Right ventricle myocardium inferior (tissue), 1 donor: ENCODE measurements at regions not wholly inside any gene's neighbourhood (a gene's known extent, or its start where the extent isn't known, plus 50 kb on each side); places are given as distances from the start of the nearest gene placed in this dataset.

Source experiments
- ATAC-seq: fragments of 200-7000 bp; cut with Tn5 transposase; one replicate; pipeline ENCODE4 v1.9.1; 2020; ENCODE audit warnings: mild to moderate bottlenecking, moderate library complexity
- DNase-seq: peaks from one replicate; pipeline ENCODE4 v3.0.0; 2021; ENCODE audit errors: missing footprints
- intact Hi-C: fragments of 100-400 bp; cut with DNase I; formaldehyde crosslinking; loops from one replicate; pipeline ENCODE4 v1.11.0; 2022
- donor health status: DM: no; HTN: yes; CAD: no; lungs with severe emphysema.

DNA sequence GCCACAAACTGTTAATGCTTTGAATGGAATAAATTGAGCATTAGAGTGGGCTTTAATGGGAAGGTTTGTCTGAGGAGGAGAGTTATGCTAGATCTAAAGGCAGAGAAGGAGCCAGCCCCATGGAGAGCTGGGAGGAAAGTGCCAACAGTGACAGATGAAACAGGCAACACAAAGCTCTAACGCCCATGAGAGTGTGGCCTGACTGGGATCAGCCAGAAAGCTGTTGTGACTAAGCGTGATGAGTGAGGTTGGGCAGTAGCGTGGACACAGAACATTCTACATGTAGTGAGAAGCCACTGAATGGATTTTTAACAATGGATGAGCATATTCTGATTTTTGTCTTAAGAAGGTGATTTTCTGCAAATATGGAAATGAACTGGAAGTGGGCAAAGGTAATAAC is 185.3 kb upstream of the SIX2 start:
- no peak for DNase-seq
- intact Hi-C loops = no loop called here

DNA sequence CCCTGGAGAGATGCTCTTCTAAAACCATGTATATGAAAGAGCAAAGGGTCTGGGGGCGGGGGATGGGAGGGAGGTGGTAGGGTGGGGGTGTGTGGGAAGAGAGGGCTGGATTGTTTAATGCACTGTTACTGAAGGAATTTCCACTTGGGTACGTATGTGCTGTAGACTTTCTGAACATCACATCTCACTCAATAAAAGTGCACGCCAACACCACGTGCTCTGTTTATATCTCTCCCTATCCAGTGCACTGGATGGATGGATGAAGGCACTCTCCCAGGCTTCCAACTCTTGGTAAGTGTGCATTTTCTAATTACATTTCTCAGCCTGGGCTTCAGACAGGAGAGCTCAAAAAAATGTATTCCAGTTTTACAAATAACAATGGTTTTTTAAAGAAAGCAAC is 184.3 kb upstream of the SIX2 start:
- ATAC-seq (no peak), DNase-seq (no peak)
- intact Hi-C loops = no loop called here

More for the DNA sequence above, 185.3 kb upstream of the SIX2 start:
- no peak for ATAC-seq

DNA sequence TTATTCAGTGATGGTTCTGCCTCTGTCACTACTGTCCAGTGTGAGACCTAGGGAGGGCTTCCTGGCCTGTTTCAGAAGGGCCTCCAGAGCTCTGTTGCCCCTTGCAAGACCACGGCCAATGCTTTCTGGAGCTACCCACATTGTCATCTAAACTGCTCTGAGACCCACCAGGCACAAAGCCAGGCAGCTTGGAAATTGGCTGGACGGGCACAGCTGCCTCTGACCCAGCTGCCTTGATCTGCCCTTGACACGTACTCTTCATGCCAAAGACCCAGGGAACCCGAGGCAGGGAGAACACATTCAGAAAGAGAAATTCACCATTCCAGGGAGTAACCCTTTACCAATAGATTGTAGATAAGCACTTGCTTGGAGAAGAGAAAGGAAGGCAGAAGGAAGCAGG is 183.7 kb upstream of the SIX2 start:
- ATAC-seq (no peak), DNase-seq (no peak)
- intact Hi-C loops = no loop called here

DNA sequence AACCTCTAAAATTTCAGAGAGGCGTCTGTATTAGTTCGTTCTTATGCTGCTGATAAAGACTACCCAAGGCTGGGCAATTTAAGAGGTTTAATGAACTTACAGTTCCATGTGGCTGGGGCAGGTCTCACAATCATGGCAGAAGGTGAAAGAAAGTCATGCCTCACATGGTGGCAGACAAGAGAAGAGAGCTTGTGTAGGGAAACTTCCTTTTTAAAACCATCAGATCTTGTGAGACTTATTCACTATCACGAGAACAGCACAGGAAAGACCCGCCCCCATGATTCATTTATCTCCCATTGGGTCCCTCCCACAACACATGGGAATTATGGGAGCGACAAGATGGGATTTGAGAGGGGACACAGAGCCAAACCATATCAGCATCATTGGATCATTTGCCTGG is 183.2 kb upstream of the SIX2 start:
- no peak for ATAC-seq
- intact Hi-C loops = no loop called here
- DNase-seq = no peak

DNA sequence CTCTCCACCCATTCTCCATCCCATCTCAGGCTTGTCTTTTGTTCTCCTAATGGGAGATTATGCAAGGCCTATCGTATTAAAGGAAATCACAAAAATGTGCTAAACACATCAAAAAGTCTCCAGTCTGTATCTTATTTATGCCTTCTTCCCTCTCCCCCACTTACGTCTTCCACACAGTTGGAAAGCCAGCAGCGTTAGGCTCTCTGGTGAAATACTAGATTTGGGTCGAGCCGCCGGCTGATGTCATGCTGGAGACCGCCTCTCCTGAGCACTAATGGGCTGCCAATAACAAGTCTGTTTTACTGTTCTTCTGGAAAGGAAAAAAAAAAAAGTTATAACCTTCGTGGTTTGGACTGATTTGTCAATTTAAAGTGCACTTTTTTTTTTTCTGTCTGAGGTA is 182.7 kb upstream of the SIX2 start:
- DNase-seq = peak; percentile 83
- ATAC-seq = peak; percentile 93
- intact Hi-C loops = no loop called here

DNA sequence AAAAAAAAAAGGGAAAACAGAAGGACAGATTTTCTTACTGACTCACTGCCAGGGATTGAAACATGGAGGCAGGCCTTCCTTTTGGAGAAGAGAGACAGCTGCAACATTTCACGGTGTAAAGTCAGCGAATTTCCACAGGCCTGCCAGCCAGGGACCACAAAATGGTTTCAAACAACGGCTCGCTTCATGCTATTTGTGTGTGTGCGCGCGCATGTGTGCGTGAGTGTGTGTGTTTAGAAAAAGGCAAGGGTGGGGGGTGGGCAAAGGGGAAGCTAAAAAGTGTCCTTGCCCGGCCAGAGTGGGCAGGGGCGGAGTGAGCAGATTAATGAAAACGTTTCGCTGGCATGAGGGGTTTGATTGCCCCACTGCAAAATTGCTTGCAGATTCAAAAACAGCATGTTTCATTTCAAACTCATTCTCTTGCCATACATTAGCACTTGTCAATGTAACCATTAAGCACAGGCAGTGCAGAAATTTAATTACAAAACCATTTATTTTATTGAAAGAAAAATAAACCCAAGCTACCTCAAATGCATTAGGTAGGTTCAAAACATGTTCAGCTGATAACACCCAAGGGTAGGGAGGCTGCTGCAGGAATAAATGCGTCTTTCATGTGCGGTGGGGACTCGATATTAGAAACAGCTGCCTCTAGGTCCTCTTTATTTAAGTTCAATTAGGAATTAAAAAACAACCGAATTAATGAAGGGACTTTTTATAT is 182.1 kb upstream of the SIX2 start:
- DNase-seq = no peak
- no peak for ATAC-seq
- intact Hi-C loops = no loop called here

DNA sequence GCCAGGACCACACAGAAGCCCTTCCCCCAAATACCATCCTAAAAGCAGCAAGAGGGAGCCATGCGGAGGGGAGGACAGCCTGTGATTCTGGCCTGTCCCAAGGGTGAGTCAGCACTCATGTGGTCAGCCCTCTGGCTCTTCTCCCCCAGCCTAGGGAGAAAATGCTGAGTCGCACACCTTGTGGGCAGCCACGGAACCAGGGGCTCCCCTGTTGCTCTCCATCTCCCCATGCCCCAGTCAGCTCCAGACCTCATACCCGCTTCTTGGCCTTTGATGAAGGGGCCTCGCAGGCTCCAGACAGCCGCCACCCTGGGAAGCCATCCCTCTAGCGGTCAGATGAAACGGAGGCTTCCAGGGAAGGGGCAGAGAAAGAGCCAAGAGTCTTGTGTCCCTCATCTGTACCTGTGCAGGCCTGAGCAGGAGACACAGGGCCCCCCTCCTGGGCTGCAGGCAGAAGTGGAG is 181.3 kb upstream of the SIX2 start:
- intact Hi-C loops = no loop called here
- ATAC-seq (no peak), DNase-seq (no peak)

DNA sequence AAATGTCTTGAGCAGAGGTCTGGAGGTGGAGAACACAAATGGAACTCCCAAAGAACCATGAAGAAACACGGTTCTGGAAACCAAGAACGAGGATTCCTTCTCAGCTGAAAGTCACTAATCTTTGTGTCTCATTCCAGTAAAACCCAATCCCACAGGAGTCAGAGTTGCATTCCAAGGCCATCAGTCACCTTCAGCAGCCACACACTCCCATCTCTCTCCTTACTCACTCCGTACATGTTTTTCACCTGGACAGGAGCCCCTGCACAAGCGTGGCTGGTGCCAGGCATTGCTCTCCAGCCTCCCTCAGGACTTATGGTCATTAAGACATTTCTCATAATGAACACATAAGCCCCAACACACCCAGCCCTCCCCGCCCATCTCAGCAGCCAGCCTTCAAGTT is 175.4 kb upstream of the SIX2 start:
- ATAC-seq (no peak), DNase-seq (no peak)

DNA sequence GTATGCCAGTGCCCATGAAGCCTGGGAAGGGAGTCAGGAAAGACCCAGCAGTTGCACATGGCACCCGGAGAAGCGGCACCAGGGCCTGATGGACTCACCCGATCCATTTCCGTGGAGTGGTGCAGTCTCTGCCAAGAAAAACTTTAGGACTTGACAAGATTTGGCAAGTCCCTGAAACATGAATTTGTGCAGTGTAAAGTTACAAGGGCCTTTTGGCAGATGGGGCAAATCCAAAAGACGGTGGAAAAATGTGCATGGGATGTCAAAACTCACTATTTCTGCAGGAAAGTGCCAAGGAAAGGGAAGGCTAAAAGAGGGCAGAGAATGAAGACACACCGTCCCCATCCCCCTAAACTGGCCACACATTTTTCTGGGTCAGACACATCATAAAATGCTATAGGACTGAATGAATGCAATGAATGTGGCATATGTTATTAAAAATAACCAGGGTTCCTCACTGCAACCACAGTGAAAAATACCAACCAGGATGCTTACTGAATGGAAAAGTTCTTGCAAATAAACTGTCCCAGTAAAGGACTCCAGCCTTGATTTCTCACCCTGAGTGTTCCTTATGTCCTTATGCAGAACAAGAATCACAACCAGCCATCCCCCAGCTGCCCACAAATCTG is 173.5 kb upstream of the SIX2 start:
- DNase-seq = no peak
- ATAC-seq = no peak
- intact Hi-C loops = no loop called here

More for the DNA sequence above, 175.4 kb upstream of the SIX2 start:
- intact Hi-C loops = no loop called here

DNA sequence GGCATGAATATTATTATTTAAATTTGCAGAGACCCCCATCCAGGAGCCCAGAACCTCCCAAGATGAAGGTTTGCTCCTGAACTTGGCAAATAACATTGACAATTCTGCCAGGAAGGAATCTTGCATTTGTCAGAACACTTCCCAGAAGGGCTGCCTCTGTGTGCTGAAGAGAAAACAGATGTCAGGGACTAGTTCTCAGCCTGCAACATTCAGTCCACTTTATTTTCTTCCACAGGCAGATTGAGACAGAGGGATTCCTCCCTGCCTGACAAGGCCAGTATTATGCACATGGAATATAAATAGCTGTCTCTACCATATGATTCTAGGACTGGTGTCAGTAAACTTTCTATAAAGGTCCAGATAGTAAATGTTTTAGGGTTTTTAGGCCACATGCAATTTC is 171.5 kb upstream of the SIX2 start:
- DNase-seq (no peak), ATAC-seq (no peak)
- intact Hi-C loops = no loop called here

DNA sequence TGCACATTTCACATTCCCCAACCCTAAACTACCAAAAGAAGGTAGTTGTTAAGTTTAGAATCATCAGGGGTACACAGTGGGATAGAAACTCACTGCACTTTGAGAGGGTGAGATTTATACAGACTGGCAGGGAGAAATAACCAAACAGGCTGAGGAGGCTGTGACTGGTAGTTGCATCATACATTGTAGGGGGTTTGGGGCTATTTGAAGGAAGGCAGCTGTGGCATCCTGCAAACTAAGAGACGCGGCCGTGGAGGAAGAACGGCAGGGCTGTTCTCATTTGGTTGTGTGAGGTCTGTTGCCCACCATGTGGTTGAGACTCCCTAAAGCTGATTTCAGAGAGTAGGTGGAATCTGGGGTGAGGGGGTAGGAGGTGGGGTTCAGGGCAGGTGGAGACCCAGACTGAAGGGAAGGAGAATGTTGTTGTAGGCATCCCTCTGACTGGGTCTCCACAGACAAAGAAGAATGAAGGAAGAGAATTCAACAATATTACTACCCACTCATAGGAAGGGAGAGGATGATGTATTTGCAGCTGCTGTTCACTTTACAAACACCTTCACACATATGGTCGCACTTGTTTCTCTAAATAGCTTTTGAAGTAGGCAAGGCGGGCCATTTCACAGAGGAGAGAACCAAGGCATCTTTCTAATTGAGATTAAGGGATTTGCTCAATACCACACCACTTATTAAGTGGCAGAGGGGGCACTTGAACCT is 170.9 kb upstream of the SIX2 start:
- DNase-seq (no peak), ATAC-seq (no peak)
- intact Hi-C loops = no loop called here

DNA sequence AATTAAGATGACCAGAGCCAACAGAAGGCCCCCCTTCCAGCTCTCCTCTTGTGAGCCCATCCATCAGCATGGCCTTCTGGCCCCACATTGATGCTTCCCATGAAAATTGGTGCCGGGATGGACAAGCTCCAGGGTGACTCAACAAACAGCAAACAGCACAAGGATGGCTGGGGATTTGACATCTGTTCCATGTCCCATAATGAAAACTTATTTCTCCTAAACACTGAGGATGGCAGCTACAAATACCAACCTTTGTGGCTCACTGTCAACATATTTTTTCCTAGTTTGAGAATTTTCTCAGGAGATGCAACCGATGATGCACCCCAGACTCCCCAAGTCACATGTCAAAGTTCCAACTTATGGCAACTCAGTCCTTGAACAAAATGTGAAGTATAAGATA is 169.6 kb upstream of the SIX2 start:
- intact Hi-C loops = no loop called here
- no peak for DNase-seq
- ATAC-seq = no peak

DNA sequence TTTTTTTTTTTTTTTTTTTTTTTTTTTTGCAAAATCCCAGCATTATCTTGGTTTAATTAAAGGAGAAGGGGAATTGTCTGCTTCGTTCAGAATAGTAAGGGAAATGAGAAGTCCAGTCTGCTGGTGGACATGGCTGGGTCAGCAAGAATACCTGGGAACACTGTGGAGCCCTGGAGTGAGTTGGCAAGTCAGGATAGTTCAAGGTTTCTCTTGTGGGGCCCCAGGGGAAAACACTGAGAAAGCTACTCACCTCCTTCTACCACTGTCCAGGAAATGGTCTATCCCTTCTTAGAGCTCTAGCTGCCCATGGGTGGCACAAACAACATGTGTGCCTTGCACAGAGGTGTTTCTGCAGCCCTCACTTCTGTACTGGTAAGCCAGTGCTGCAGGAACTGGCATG is 169.1 kb upstream of the SIX2 start:
- ATAC-seq (no peak), DNase-seq (no peak)
- intact Hi-C loops = no loop called here

DNA sequence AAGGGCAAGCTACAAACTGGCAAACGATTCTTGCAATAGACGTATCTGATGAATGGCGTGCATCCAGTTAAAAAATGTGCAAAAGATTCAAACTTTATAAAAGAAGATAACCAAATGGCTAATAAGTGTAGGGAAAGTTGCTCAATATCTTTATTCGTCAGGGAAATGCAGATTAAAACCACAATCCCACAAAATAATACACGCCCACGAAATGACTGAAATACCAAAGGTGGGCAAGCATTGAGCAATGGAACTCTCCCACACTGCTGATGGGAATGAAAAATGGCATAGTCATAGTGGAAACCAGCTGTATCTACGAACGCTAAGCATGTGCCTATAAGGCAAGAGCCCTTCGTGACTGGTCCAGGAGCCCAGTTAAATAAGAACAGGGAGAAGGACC is 168.6 kb upstream of the SIX2 start:
- ATAC-seq (no peak), DNase-seq (no peak)
- intact Hi-C loops = no loop called here

DNA sequence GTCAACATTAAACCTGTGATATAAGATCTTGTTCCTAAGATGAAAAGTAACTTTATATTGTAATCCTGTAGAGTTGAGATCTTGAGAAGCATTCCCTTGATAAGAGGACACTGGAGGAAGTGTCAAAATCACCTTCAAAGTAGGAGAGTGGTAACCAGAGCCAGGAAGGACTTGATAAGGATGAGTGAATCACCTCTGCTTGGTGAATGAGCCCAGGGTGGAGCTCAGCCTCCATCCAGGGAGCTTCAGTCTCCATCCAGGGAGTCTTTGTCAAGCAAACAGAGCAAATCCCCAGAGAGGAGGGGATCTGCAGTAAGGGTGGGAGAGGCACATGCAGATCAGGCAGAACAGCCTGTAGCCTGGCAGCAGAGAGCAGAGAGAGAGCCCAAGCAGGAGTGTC is 167.1 kb upstream of the SIX2 start:
- ATAC-seq = no peak
- intact Hi-C loops = no loop called here
- DNase-seq = no peak

DNA sequence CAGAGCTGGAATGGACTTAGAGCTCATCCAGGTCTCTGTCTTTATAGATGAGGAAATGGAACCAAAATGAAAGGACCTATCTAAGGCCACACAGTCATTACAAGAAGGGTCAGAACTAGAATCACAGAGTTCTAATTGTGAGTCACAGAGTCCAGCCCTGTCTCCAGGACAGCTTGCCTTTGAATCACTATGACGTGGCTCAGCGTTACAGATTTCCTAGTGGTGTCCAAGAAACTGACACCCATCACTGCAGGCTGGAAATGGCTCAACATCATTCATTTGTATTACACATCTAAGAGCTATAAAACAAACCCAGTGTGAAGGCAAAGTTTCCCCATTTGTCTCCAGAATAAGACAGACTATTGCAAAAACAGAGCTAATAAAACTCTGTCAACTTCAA is 164.3 kb upstream of the SIX2 start:
- ATAC-seq = no peak
- DNase-seq = no peak
- intact Hi-C loops = no loop called here

DNA sequence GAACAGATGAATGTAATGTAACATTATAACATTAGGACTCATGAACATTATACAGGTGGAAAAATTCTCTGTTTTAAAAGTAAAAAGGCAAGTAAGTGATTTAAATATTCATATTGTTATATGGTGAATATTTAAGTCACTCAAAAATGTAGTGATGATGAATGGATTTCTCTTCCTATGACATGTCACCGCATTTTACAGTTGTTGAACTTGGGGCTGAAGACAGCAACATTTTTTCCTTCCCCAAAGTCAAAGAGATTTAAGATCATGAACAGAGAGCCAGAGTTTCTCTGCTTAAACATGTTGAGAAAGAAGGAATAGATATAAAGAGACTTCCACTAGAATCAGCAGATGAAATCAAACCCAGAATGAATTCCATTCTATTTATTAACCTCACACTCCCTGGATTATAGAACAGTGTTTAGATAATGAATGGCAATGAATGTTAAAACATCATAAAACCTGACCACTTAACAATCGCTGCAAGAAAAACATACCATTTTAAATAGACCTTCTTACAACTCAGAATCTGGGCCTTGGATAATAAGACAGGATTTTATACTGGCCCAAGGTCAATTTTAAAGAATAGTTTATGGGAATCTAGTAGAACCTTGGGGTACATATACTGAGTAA is 163.6 kb upstream of the SIX2 start:
- intact Hi-C loops = no loop called here
- DNase-seq = no peak
- no peak for ATAC-seq

DNA sequence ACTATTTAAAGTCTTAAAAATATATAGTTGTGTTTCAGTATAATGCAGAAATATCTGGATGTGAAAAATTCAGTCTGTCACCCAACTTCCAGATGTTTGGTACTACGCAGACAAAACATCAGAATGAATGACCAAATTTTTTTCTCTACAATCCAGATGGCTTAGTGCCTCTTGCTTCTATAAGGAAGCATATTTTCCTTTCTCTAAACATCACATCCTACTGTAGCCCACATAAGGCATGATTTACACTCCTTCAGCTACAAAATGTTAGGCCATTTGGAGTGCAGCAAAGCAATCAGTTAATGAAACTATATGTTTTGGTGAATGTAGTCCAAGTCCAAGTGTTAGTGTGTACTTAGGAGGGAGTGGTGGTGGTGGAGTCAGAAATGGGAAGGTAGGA is 162.9 kb upstream of the SIX2 start:
- DNase-seq = no peak
- intact Hi-C loops = no loop called here
- no peak for ATAC-seq

DNA sequence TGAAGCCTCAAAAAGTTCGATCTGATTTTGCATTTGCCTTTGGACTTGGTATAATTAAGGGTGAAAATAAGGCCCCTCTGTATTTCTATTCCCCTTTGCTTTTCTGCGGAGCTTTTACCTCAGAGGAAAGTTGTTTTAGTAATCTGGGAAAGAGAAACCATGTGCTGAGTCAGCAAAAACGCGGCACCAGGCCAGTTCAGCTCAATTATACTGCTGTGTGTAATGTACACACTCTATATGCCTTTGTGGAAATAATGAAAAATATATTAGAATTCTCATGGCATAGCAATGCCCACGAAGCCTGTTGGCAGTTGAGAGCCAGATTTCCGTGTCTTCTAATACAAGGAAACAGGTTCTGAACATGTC is 161.9 kb upstream of the SIX2 start:
- ATAC-seq (no peak), DNase-seq (no peak)
- intact Hi-C loops = no loop called here
